ENCODE measurements at regions not wholly inside any gene's neighbourhood (a gene's known extent, or its start where the extent isn't known, plus 50 kb on each side); places are given as distances from the start of the nearest gene placed in this dataset.

DNA sequence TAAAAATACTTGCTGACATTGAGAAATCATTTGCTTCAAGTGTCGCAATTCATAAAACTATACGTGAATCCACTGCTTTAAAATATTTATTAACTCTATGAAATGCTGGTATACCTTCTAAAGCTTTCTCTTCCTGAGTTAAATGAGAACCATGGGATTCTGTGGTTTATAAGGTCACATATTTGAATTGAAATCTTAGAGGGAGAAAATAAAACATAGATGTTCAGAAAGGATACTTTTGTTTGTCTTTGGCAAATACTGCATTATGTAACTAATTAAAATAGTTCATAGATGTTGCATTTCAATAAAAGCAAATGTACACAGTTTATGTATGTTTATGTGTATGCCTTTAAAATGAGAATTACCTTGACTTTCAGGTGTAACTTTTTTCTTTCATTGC is 250.1 kb downstream of the FAM170A start:
- Histone ChIP-seq H3K4me3 (no peak overlapping the region), H3K36me3 (no peaks in the 10 kb centered on the region), H3K27ac (no peak overlapping the region), H3K27me3 (no peaks in the 10 kb centered on the region), H3K4me1 (no peaks in the 10 kb centered on the region), H3K9me3 (no peaks in the 10 kb centered on the region)
- WGBS (ENCODE audit: insufficient coverage, low coverage, low lambda C conversion rate, missing lambda C conversion rate): 37% methylated on average over 2 of the region's 2 CpGs
- intact Hi-C loops (cut with DNase I): no loop called here
- TF ChIP-seq POLR2A (IDR thresholded peaks at IDR 0.05): no peak
- TF ChIP-seq, protein P1, sequence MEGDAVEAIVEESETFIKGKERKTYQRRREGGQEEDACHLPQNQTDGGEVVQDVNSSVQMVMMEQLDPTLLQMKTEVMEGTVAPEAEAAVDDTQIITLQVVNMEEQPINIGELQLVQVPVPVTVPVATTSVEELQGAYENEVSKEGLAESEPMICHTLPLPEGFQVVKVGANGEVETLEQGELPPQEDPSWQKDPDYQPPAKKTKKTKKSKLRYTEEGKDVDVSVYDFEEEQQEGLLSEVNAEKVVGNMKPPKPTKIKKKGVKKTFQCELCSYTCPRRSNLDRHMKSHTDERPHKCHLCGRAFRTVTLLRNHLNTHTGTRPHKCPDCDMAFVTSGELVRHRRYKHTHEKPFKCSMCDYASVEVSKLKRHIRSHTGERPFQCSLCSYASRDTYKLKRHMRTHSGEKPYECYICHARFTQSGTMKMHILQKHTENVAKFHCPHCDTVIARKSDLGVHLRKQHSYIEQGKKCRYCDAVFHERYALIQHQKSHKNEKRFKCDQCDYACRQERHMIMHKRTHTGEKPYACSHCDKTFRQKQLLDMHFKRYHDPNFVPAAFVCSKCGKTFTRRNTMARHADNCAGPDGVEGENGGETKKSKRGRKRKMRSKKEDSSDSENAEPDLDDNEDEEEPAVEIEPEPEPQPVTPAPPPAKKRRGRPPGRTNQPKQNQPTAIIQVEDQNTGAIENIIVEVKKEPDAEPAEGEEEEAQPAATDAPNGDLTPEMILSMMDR (IDR thresholded peaks at IDR 0.05): no peak
- ATAC-seq: no peak
- DNase-seq: no peak

DNA sequence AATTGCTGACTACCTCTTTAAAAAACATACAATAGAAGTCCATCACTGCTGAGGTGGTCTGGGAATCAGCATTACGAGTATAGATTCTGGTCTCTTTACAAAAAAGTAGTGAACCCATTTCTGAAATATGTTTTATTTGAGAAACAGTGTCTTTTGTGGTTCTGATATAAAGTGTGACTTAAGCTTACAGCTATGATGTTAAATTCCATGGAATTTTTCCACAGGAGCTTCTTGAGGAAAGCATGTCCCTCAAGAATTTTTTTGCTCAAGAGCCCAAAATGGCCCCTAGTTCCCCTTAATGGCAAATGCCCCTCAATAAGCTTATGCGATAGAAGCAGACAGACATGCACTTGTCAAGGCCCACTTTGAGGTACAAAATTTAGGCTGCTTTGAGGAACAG is 265.7 kb downstream of the FAM170A start:
- Histone ChIP-seq H3K4me1 (no peaks in the 10 kb centered on the region), H3K27me3 (no peaks in the 10 kb centered on the region), H3K4me3 (no peak overlapping the region), H3K9me3 (no peaks in the 10 kb centered on the region), H3K36me3 (no peaks in the 10 kb centered on the region), H3K27ac (no peak overlapping the region)
- ATAC-seq (no peak), DNase-seq (no peak)
- intact Hi-C loops (cut with DNase I): no loop called here
- no peak for TF ChIP-seq POLR2A (IDR thresholded peaks at IDR 0.05)
- TF ChIP-seq, protein P1 (IDR thresholded peaks at IDR 0.05): no peak
- 36% methylated on average over 2 of the region's 2 CpGs for WGBS (ENCODE audit: insufficient coverage, low coverage, low lambda C conversion rate, missing lambda C conversion rate)

DNA sequence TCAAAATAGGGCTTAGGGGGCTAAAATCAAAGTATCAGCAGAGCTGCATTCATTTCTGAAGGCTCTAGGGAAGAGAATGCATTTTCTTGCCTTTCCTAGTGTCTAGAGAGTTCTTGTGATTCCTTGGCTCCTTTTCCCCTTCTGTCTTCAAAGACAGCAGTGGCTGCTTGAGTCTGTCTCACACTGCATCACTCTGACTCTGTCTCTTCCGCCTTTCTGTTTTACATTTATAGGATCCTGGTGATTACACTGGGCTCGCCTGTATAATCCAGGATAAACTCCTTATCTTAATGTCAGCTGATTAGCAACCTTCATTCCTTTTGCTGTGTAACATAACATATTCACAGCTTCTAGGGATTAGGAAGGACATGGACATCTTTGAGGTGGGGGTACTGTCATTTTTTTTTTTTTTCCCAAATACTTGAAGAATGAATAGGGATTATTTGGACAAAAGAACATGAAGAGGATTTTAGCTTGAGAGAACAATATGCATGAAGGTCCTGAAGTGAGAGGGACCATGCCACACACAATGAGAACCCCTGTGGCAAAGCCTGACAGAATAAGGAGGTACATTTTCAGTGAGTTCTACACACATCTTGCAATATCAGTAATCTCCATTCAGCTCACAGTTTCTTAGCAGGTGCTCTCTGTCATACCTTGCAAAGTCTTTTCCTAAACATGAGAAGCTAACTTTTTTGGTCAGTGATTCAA is 267.6 kb downstream of the FAM170A start:
- H3K4me3 ChIP-seq: no peak overlapping the region
- no peaks in the 10 kb centered on the region for H3K9me3 ChIP-seq
- no peaks in the 10 kb centered on the region for H3K27me3 ChIP-seq
- 45% methylated on average over 2 of the region's 2 CpGs for WGBS (ENCODE audit: insufficient coverage, low coverage, low lambda C conversion rate, missing lambda C conversion rate)
- no peak for TF ChIP-seq POLR2A (IDR thresholded peaks at IDR 0.05)
- ATAC-seq (no peak), DNase-seq (no peak)
- intact Hi-C loops (cut with DNase I): no loop called here
- no peak overlapping the region for H3K27ac ChIP-seq
- H3K4me1 ChIP-seq: no peaks in the 10 kb centered on the region
- no peaks in the 10 kb centered on the region for H3K36me3 ChIP-seq

DNA sequence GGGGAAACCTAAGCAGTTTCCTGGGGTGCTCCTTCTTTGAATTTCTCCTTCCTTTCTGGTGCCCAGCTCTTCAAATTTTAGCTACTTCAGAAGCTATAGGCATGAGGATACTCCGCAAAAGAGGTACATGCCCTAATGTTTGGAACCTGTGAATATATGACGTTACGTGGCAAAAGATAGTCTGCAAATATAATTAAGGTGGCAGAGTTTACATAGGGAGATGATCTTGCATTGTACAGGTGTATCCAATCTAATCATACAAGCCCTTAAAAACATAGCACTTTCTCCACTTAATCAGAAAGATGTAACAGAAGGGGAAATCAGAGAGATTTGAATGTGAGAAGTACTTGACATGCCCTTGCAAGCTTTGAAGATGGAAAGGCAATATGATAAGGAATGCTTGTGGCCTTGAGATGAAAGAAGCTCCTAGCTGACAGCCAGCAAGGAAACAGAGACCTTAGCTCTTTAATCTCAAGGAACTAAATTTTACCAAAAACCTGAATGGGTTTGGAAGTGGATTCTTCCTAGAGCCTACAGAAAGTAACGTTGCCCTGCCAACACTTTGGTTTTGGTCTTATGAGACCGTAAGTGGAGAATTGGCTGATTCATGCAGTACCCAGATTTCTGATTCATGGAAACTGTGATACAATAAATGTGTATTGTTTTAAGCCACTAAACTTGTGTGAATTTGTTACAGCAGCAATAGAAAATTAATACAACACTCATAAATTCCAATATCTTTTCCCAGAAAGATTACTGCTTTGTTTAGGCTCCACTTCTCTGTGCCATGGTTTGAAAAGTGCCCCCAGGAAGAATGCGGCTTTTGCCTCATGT is 268.4 kb downstream of the FAM170A start:
- ATAC-seq: no peak
- no peak overlapping the region for H3K27ac ChIP-seq
- H3K4me1 ChIP-seq: no peaks in the 10 kb centered on the region
- H3K9me3 ChIP-seq: no peaks in the 10 kb centered on the region
- no peak for TF ChIP-seq POLR2A (IDR thresholded peaks at IDR 0.05)
- TF ChIP-seq, protein P1 (IDR thresholded peaks at IDR 0.05): no peak
- H3K27me3 ChIP-seq: no peaks in the 10 kb centered on the region
- DNase-seq: no peak
- no peak overlapping the region for H3K4me3 ChIP-seq
- WGBS (ENCODE audit: insufficient coverage, low coverage, low lambda C conversion rate, missing lambda C conversion rate): 57% methylated on average over 6 of the region's 6 CpGs
- intact Hi-C loops (cut with DNase I): no loop called here
- no peaks in the 10 kb centered on the region for H3K36me3 ChIP-seq

DNA sequence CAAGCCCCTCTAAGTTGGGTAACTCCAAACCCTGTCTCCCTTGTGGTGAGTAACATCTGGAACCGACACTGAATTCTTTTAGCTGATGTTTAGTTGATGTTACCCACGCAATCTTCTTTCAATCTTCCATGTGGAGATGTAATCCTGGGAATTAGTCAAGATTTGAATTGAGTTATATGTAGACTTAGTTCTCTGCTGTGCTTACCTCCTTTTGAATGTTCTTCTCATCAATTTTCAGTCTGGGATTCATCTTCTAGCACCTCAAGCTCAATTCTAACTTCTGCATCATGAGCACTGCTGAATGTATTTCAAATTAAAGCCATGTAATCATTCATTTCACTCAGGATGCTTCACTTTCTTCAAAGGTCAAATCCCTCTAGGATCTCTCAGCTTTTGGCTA is 270.6 kb downstream of the FAM170A start:
- intact Hi-C loops (cut with DNase I): no loop called here
- Histone ChIP-seq H3K27me3 (no peaks in the 10 kb centered on the region), H3K27ac (no peak overlapping the region), H3K4me1 (no peaks in the 10 kb centered on the region), H3K9me3 (no peaks in the 10 kb centered on the region), H3K36me3 (no peaks in the 10 kb centered on the region), H3K4me3 (no peak overlapping the region)
- 39% methylated on average over 2 of the region's 2 CpGs for WGBS (ENCODE audit: insufficient coverage, low coverage, low lambda C conversion rate, missing lambda C conversion rate)
- DNase-seq (no peak), ATAC-seq (no peak)
- TF ChIP-seq, protein P1 (IDR thresholded peaks at IDR 0.05): no peak
- no peak for TF ChIP-seq POLR2A (IDR thresholded peaks at IDR 0.05)

Measured in right lobe of liver (tissue), 6 donors.